Stimulated activated CD8-positive, alpha-beta memory T cell treated with anti-CD3 and anti-CD28 coated beads, Interleukin-2, amount 100 ng/mL, for 1 hour (primary cell): ENCODE measurements at regions not wholly inside any gene's neighbourhood (a gene's known extent, or its start where the extent isn't known, plus 50 kb on each side); places are given as distances from the start of the nearest gene placed in this dataset.

Experiments
- DNase-seq, 2 donors: peaks; one replicate each; pipeline ENCODE4 v3.0.0-alpha.2; 2020; ENCODE audit warnings: low read depth in 2 of 2

DNA sequence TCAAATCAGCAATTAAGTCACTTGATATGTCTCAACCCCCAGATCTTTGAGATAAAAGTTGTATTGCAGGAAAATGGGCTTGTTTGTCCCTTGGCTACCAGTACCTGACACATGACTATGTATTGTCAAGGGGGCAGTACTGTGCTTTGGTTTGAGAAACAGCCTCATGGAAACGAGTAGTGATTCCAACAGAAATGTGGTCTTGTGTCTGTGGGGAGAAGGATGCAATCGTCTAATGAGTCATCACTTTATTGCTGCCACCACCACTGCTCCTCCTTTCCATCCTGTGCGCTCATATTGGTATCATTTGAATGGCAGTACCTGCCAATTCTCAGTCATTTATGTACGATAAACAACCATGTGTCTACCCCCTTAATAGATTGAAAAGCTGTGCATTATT lies 72.8 kb upstream of the ARHGAP5 start:
- DNase-seq = no peak

DNA sequence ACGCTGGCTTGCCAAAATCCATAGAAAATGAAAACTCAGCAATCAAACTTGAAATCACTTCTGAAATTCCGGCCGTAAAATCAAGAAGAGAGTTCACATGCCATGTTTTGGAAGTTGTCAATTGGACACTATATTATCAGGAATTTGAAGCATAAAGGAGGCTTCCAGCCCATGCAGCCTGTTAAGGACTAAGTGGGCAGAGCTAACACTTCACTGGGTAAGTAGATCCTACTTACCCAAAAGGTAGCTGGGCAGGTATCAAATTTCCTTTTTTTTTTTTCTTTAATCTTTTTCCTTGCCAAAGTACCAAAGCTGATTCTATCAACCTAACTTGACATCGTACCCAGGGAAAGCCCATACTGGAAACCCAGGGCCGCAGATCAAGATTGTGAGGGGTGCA lies 71.5 kb upstream of the ARHGAP5 start:
- DNase-seq = no peak

DNA sequence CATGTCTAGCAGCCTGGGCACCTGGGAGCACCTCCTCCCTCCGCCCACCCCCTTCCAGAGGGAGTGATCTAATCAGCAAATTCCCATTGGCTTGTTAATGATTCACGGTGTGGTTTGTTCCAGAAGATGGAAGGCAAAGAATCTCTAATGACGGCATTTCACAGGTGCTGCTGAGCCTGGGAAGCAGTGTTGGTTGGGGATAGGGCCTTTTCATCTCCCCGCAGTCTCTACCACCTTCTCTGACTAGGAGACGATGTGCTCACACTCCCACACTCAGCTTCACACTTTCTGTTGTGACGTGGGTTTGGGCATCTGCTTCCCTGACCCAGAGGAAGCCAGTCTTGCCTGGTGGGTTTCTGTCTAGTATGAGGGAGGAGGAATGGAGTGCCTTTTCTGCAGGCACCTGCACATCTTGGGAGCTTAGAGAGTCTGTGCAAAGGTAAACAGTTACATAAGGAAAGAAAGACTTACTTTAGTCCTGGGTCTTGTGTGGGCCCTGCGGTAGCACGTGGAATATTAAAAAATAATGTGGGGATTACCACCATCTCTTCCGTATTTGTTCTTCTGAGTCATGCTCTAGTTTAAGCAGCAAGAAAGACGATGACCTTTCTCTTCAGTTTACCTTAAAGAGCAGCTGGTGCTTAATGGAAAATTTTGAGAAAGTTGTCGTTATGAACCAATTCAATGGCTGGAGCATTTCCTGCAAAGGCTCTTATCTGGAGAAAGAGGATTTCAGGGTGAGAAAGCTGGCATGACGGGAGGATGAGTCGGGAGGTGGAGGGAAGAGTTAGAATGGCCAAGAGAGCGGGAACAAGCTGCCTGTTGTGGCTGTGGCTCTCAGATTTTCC lies 70.6 kb upstream of the ARHGAP5 start:
- DNase-seq = no peak

- no peak for DNase-seq
These were observed 69.2 kb upstream of the ARHGAP5 start for GRCh38 chr14:32007755-32008362.

GRCh38 chr14:32008602-32009193 lies 68.4 kb upstream of the ARHGAP5 start:
- DNase-seq = no peak

DNA sequence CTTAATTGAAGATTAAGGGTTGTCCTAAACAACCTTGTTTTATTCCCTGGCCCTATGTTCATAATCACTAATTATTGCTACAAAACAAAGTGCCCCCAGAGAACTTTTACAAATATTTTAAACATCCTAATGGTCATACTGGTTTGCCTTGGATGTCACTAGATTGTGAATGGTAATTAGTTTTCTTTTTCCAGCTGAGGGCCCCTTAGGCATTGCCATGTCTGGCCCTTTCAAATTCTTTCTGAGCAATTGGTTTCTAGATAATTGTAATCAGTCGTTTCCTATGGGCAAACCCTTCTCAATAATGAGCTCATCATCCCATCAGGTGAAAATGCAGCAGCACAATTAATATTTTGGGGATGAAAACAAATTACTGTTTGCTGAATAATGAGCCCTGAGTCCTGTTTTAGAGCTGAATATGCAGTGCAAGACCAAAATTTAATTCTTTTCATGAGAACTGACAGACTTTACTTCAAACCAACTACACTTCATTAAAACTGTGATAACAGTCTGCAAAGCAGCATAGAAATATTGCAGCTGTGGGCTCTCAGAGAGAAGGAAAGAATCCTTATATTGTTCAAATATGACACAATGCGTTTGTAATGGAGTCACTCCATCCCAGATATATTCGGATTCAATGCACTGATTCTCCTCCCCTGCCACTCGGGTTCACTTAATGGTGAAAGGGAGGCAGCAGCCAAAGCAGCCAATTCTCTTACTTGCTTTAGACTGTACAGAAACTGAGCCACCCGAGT lies 67.7 kb upstream of the ARHGAP5 start:
- DNase-seq = no peak

DNA sequence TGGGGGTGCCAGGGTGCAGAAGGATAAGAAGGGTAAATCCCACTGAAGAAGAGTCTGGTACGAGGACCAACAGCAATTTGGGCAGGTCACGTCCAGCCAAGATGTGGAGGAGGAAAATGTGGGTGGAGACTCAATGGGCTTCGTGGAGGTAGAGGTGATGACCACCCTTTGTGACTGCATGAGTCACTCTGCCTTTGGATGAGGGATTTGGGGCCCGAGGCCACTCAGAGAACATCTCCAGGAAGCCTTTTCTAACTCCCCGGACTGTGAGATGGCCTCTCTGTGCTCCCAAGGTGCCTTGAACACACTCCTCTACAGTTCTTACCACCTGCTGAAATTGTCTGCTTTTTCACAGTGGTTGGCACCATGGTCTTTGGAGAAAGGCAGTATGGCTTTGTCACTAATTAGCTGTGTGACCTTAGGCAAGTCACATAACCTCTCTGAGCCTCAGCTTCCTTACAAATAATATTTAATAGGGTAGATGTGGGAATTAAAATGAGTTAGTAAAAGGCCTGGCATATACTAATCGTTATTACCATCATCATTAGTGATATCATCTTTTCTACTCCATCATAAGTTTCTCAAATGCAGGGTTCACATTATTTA lies 67.0 kb upstream of the ARHGAP5 start:
- DNase-seq = no peak

DNA sequence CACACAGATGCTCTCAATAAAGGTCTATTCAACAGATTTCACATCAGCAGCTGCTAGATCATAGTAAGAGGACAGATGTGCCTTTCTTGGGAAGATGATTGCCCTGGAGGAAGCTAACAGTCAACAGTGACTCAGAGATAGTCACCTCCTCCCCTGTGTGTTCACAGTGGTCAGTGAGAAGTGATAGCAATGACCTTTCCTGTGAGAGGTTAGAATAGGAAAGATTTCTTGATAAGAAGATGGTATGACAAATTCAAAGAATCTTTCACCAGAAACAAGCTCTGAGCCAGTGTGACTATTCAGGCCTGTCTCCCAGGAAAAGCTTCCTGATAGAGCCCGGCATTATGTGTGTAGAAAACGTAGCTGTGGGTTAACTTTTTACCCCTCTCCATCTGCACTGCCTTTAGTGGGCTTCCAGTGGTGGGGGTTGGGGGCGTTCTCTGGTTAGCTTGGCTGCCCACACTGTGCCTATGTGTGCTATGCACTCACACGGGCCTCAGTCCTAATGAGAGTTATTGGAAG lies 66.4 kb upstream of the ARHGAP5 start:
- no peak for DNase-seq

- no peak for DNase-seq
These were observed 65.9 kb upstream of the ARHGAP5 start for GRCh38 chr14:32011225-32011624.

DNA sequence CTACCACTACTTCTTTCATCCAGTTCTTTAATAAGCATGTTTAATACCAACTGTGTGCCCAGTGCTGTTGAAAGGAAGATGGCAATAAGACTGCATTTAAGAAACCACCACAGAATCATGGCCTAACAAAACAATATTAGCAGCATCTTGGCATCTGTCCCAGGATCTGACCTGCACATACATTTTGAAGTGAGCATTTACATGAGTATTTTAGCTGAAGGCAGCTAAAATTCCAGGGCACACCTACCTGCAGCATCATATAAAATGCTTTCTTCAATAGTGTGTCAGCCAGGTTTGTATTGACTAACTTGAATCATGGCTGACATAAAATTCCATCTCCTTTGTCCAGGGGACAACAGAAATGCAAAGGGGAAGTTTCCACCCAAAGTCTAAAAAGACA lies 65.0 kb upstream of the ARHGAP5 start:
- DNase-seq = no peak

DNA sequence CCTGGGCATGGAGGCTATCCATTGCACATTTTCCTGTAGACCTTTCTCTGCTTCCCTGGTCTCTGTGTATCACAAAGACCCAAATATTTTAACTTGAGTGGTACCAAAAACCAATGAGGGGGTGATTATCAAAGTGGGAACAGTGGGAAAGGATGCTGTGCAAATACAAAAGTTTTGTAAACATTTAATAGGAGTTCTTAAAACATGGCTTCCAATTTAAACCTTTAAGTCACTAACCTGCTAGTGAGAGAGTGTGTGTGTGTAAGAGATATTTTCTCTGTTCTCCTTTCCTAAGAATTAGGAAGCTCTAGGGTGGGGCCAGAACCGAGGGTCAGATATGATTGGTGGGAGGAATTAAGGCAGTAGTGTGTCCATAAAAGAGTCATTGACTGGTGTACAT lies 64.5 kb upstream of the ARHGAP5 start:
- DNase-seq = no peak

- no peak for DNase-seq
These were observed 64.0 kb upstream of the ARHGAP5 start for GRCh38 chr14:32013083-32013482.

GRCh38 chr14:32014057-32014456 lies 63.0 kb upstream of the ARHGAP5 start:
- DNase-seq = no peak

GRCh38 chr14:32014498-32014897 lies 62.6 kb upstream of the ARHGAP5 start:
- no peak for DNase-seq

DNA sequence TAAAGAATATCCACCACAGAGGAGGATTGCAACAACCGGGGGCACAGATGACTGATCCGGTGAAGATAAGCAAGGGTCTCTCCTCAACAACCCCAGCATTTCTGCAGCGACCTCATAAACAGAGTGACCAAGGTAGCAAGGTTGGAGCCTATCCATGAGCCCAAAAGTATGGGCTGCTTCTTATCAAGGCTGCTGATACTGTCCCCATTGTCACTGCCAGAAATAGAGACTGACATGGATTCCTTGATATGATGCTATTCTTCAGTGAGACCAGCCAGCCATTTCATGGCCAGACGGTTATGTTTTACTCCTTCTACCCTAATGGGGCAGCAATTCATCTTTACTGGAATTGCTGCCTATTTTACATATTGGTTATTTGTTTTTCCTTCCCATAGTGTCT lies 61.9 kb upstream of the ARHGAP5 start:
- DNase-seq = no peak

DNA sequence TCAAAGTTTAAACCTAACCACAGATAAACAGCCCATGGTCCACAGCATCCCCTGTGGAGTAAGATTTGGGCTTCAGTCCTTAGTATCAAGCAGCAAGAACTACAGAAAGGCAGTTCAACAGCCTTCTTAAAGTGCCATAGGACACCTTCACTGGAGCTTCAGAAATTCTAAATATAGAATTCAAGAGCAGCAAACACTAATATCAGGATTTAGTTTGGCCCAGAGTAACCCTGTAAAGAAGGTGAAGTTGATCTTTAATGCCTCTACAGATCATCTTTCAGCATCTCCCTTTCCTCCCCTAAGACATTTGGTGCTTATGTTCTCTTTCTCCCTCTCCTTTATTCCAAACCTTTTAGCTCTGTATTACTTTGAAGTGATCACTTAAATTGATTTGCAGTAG lies 59.5 kb upstream of the ARHGAP5 start:
- no peak for DNase-seq

DNA sequence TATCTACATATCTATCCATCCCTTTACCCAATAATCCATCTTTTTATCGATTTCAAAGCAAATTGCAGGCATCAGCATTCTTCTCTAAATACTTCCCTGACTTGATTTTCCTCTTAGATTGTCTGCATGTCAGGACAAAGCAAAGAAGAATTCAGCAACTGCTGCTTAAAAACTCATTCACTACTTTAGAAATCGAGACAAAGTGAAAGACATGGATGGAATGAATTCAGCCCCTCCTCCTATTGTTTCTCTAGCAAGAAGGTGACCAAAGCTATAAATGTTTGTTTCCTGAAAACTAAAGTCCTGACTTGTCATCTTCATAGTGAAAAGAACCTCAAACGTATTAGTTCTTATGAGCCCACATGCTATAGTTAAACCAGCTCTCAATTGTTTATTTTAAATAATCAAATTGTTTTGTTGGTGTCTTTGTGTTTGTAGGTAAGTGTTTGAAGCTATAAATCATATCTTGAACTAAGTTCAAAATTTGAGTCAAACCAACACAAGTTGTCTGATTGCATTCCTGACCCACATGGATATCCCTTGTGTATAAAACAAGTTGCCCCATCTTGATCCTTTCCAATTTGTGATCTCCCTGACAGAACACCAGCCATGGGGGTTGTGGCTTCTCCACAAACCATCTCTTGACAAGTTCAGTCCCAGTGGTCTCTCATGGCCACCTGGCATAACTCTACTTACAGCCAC lies 58.6 kb upstream of the ARHGAP5 start:
- no peak for DNase-seq

DNA sequence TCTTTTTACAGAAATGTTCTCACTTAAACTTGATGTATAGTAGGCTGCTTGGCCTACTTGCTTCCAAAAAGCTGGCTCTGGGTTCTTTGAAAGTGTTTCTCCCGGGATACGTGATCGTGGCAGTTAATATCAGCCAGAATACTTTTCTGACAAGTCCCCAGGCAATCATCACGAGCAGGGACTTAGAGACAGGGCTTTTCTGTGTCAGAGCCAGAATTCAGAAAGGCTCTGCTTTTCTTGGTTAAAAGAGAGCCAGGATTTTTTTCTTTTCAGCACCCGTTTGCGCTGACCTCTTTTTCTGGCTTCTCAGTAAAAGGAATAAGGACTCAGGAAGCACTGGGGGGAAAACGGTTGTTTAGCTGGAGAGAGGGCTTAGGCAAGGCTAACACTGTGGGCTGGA lies 57.8 kb upstream of the ARHGAP5 start:
- no peak for DNase-seq

DNA sequence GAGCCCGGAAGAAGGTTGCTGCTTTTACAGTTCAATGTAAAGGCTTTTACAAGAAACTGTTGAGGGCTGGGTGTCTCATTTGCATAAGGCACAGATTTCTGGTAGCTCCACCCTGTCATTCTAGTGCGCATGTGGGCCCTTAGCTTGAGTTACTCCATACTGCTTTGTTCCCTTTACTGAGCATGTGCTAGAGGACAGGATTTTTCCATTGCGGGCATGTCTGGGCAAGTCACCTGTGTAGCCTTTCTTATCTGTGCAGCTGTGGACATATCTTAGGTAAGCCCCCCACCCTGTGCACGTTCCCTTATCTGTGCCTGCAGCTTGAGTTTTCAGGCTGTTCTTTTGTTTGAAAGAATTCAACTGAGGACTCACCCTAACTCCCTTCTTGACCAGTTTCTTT lies 56.2 kb upstream of the ARHGAP5 start:
- DNase-seq = no peak

GRCh38 chr14:32021341-32021740 lies 55.8 kb upstream of the ARHGAP5 start:
- DNase-seq = no peak

DNA sequence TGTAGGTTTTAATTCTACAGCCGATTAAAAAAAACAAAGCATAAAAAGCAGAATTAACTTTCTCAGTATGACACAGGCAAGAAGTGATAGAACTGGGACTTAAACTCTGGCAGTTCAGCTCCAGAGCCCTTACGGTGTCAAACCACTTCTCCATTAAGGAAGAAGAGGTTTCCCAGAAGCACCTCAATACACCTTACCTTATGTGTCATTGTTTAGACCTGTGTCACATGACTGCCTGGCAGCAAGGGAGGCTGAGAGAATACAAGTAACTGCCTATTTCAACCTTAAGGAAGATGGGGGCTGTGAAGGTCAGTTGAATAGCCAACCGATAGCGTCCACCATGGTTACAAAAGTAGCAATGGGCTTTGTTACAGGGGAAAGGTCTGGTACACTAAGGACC lies 54.6 kb upstream of the ARHGAP5 start:
- no peak for DNase-seq
